ENCODE measurements at regions not wholly inside any gene's neighbourhood (a gene's known extent, or its start where the extent isn't known, plus 50 kb on each side); places are given as distances from the start of the nearest gene placed in this dataset.

DNA sequence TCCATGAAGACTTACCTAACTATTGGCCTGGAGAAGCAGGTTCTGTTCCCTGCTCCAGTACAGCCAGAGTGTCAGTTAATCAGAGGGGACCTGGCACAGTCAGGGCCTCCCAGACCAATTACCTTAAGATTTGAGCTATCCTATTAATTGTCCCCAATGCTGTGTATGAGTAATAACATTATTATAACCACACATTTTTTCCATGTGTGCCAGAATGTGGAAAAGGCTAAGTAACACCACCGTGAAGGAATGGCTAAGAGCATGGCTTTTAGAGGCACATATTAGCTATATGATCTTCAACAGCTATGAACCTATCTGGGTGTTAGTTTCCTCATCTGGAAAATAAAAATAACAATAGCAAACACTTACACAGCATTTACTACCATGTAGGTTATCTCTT lies 111.1 kb upstream of the RAP1B start:
- Histone ChIP-seq H3K27me3 (no peaks in the 10 kb centered on the region), H3K4me1 (replicated peaks in 1 of 2) (no peaks in the 10 kb centered on the region), H3K4me3 (no peak overlapping the region), H3K27ac (no peak overlapping the region), H3K9me3 (replicated peaks in 1 of 3) (no peaks in the 10 kb centered on the region), H3K36me3 (replicated peaks in 1 of 2) (no peaks in the 10 kb centered on the region)
- intact Hi-C loops (cut with DNase I) = no loop called here
- no peak for DNase-seq
- TF ChIP-seq POLR2A (IDR thresholded peaks at IDR 0.05) = no peak
- TF ChIP-seq, protein P1, sequence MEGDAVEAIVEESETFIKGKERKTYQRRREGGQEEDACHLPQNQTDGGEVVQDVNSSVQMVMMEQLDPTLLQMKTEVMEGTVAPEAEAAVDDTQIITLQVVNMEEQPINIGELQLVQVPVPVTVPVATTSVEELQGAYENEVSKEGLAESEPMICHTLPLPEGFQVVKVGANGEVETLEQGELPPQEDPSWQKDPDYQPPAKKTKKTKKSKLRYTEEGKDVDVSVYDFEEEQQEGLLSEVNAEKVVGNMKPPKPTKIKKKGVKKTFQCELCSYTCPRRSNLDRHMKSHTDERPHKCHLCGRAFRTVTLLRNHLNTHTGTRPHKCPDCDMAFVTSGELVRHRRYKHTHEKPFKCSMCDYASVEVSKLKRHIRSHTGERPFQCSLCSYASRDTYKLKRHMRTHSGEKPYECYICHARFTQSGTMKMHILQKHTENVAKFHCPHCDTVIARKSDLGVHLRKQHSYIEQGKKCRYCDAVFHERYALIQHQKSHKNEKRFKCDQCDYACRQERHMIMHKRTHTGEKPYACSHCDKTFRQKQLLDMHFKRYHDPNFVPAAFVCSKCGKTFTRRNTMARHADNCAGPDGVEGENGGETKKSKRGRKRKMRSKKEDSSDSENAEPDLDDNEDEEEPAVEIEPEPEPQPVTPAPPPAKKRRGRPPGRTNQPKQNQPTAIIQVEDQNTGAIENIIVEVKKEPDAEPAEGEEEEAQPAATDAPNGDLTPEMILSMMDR (IDR thresholded peaks at IDR 0.05) = no peak
- WGBS, 4 donors = 83 to 100% (median 94%) methylated on average over 1 of the region's 1 CpG

DNA sequence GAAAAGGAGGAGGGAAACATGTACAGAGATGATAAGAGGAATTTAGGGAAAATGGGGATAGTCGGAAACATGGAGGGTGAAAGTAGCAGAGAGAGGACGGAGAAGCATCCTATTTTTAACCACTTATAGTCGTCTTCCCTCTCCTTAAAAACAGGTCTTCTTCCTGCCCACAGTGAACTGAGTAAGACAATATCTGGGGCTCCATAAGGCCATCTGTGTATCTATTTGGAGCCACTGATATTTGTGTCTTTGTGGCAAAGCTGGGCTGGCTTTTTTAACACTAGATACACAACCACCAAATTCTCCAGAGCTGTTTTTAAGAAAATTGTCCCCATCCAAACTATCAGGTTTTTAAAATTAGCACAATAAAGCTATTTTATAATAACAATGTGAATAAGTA lies 109.5 kb upstream of the RAP1B start:
- DNase-seq = no peak
- no peaks in the 10 kb centered on the region for H3K4me1 ChIP-seq (replicated peaks in 1 of 2)
- H3K4me3 ChIP-seq = no peak overlapping the region
- 73 to 78% (median 75%) methylated on average over 3 of the region's 3 CpGs for WGBS, 4 donors
- no peaks in the 10 kb centered on the region for H3K36me3 ChIP-seq (replicated peaks in 1 of 2)
- intact Hi-C loops (cut with DNase I) = no loop called here
- no peaks in the 10 kb centered on the region for H3K9me3 ChIP-seq (replicated peaks in 1 of 3)
- TF ChIP-seq, protein P1 (IDR thresholded peaks at IDR 0.05) = no peak
- no peak for TF ChIP-seq POLR2A (IDR thresholded peaks at IDR 0.05)
- no peaks in the 10 kb centered on the region for H3K27me3 ChIP-seq
- H3K27ac ChIP-seq = no peak overlapping the region

DNA sequence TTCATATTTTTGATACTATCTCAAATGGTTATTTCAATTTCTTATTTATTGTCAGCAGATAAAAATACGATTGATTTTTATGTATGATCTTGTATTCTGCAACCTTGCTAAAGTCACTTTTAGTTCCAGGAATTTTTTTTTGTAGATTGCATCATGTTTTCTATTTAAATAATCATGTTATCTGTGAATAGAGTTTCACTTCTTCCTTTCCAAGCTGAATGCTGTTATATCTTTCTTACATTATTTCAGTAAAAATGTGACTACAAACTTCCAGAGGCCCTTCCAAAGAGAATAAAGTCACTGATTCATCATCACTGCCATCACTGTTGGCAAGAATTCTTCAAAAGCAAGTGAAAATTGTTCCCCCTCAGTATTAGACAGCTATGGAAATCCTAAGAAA lies 104.7 kb upstream of the RAP1B start:
- no peaks in the 10 kb centered on the region for H3K9me3 ChIP-seq (replicated peaks in 1 of 3)
- WGBS, 4 donors = 38 to 56% (median 52%) methylated on average over 1 of the region's 1 CpG

DNA sequence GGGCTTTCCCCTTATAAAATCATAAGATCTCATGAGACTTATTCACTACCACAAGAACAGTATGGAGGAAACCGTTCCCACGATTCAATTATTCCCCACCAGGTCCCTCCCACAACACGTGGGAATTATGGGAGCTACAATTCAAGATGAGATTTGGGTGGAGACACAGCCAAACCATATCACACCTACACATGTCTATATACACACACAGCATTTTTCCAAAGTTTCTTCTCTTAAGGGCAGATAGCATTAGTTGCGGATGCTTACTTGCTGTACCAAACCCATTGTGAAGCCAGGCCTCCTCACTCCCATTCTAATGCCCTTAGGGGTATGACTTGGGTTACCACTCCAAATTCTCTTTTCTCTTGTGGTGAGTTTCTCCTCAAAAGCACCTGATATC lies 104.1 kb upstream of the RAP1B start:
- intact Hi-C loops (cut with DNase I) = no loop called here
- TF ChIP-seq POLR2A (IDR thresholded peaks at IDR 0.05) = no peak
- no peak for DNase-seq

More for the DNA sequence above, 104.7 kb upstream of the RAP1B start:
- intact Hi-C loops (cut with DNase I) = no loop called here
- no peaks in the 10 kb centered on the region for H3K4me1 ChIP-seq (replicated peaks in 1 of 2)
- DNase-seq = no peak
- H3K27me3 ChIP-seq = no peaks in the 10 kb centered on the region
- no peaks in the 10 kb centered on the region for H3K36me3 ChIP-seq (replicated peaks in 1 of 2)
- H3K4me3 ChIP-seq = no peak overlapping the region
- TF ChIP-seq, protein P1 (IDR thresholded peaks at IDR 0.05) = no peak
- no peak for TF ChIP-seq POLR2A (IDR thresholded peaks at IDR 0.05)
- no peak overlapping the region for H3K27ac ChIP-seq

DNA sequence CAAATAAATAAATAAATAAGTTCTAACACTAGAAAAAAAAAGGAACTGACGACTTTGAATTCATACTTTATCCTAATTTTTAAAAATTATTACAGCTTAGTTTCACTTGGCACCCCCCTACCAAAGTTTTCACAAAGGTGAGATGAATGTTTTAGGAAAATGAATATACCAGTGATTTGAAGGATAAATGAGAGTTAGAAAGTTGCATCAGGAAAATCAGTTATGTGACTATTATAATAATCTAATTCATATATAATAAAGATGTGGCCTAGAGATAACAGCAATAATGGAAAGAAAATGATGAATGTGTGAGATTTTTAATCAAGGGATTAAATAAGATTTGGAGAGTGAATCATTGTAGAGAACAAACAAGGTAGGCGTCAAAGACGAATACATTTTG lies 103.0 kb upstream of the RAP1B start:
- Histone ChIP-seq H3K36me3 (replicated peaks in 1 of 2) (no peaks in the 10 kb centered on the region), H3K4me1 (replicated peaks in 1 of 2) (no peaks in the 10 kb centered on the region), H3K27ac (no peak overlapping the region), H3K4me3 (no peak overlapping the region), H3K9me3 (replicated peaks in 1 of 3) (no peaks in the 10 kb centered on the region), H3K27me3 (no peaks in the 10 kb centered on the region)
- WGBS, 4 donors = 86 to 96% (median 90%) methylated on average over 3 of the region's 3 CpGs
- TF ChIP-seq, protein P1 (IDR thresholded peaks at IDR 0.05) = no peak
- TF ChIP-seq POLR2A (IDR thresholded peaks at IDR 0.05) = no peak
- DNase-seq = no peak
- intact Hi-C loops (cut with DNase I) = no loop called here

More for the DNA sequence above, 104.1 kb upstream of the RAP1B start:
- Histone ChIP-seq H3K4me1 (replicated peaks in 1 of 2) (no peaks in the 10 kb centered on the region), H3K9me3 (replicated peaks in 1 of 3) (no peaks in the 10 kb centered on the region), H3K27ac (no peak overlapping the region), H3K4me3 (no peak overlapping the region), H3K27me3 (no peaks in the 10 kb centered on the region), H3K36me3 (replicated peaks in 1 of 2) (no peaks in the 10 kb centered on the region)
- WGBS, 4 donors = 81 to 91% (median 87%) methylated on average over 4 of the region's 4 CpGs

All from adrenal gland (tissue), 9 donors.